22Rv1 (cell line): ENCODE measurements at regions not wholly inside any gene's neighbourhood (a gene's known extent, or its start where the extent isn't known, plus 50 kb on each side); places are given as distances from the start of the nearest gene placed in this dataset.
A peak's percentile ranks its signal among the peaks of the same experiment; 100 is the strongest.

Experiments
- H3K27ac ChIP-seq: fragments of 450-650 bp; 2 replicates; pipeline ENCODE4 v1.5.1; 2017
- ZFX ChIP-seq: fragments of 450-650 bp; IDR thresholded peaks from 2 replicates; pipeline ENCODE4 v1.6.1; 2017; ENCODE audit warnings: antibody characterized with exemption, borderline replicate concordance
- TF ChIP-seq, protein P1 (sequence below): fragments of 450-650 bp; IDR thresholded peaks from 2 replicates; pipeline ENCODE4 v1.5.1; 2017; ENCODE audit warnings: mild to moderate bottlenecking

DNA sequence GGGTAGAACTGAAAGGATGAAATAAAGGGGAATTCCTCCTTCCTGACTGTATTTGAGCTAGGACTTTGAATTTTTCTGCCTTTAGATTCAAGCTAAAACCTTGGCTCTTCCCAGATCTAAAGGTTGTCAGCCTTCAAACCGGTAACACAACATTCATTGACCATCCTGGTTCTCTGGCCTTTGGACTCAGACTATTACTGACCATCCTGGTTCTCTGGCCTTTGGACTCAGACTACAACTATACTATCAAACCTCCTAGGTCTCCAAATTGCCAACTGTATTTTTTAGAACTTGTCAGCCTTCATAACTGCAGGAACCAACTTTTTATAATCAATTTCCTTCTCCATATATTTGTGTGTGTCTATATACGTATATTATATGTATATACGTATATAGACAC is 140.6 kb upstream of the RBMY1B start:
- TF ChIP-seq, protein P1, sequence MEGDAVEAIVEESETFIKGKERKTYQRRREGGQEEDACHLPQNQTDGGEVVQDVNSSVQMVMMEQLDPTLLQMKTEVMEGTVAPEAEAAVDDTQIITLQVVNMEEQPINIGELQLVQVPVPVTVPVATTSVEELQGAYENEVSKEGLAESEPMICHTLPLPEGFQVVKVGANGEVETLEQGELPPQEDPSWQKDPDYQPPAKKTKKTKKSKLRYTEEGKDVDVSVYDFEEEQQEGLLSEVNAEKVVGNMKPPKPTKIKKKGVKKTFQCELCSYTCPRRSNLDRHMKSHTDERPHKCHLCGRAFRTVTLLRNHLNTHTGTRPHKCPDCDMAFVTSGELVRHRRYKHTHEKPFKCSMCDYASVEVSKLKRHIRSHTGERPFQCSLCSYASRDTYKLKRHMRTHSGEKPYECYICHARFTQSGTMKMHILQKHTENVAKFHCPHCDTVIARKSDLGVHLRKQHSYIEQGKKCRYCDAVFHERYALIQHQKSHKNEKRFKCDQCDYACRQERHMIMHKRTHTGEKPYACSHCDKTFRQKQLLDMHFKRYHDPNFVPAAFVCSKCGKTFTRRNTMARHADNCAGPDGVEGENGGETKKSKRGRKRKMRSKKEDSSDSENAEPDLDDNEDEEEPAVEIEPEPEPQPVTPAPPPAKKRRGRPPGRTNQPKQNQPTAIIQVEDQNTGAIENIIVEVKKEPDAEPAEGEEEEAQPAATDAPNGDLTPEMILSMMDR = no peak
- H3K27ac ChIP-seq = no peak overlapping the region

DNA sequence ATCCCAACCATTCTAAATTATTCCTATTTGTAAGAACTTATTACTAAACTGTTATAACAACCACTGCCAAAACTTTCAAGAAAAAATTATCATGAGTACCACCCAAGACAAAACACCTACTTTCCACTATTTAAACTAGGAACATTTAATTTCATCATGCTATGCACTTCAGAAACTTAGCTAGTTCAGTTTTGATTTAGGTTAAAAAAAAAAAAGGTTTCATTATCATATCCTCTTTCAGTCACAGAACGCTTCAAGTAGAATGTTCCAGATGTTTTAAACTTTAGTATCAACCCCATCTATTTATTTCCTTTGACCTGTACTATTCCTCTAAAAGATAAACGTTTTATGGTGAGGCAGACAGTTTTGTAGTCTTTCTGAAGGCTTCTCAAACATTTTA is 117.0 kb upstream of the RBMY1B start:
- no peak for TF ChIP-seq ZFX
- TF ChIP-seq, protein P1 = no peak
- no peak overlapping the region for H3K27ac ChIP-seq

DNA sequence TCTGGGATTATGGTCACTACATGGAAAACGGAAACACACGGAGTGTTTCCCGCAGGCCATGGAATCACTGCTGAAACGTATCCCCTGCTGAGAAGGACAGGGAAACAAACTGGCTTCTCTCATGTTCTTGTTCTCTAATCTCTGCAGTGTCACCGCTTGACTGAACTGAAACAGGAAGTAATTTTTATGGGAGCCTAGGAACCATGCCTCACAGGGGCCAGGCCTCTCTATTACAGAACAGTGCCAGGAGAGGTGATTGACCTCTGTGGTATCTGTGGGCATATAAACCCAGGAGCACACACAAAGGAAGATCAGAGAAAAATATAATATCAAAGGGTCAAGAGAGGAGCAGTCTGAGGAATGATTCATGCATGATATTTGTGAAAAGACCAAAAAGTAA is 88.9 kb upstream of the RBMY1B start:
- no peak overlapping the region for H3K27ac ChIP-seq

GRCh38 chrY:21440536-21440935 is 70.6 kb upstream of the RBMY1B start:
- no peak overlapping the region for H3K27ac ChIP-seq
- no peak for TF ChIP-seq ZFX
- TF ChIP-seq, protein P1 = no peak

More for the DNA sequence above, 88.9 kb upstream of the RBMY1B start:
- no peak for TF ChIP-seq ZFX
- TF ChIP-seq, protein P1 = no peak

DNA sequence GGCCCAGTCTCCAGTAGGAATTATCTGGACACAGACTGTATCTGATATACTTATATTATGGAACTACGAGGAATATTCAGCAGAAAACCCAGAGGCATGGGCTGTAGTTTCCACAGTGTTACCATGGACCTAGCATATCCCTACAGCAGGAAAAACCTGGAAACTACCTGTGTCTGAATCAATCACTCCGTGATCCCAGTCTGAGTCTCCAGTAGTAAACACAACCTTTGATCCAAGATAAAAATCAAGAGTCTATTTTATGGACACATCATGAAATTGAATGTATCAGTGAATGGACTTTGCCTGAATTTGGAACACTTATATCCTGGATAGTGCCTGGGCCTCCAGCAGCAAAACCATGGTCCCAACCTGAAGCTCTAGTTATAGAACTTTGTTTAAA is 57.5 kb upstream of the RBMY1B start:
- TF ChIP-seq, protein P1 = no peak
- TF ChIP-seq ZFX = no peak
- peak overlapping the region; percentile 18; the same call in 1 of the 2 replicates for H3K27ac ChIP-seq

GRCh38 chrY:21454133-21454532 is 57.0 kb upstream of the RBMY1B start:
- TF ChIP-seq, protein P1 = no peak
- no peak for TF ChIP-seq ZFX

GRCh38 chrY:21459648-21460047 is 51.5 kb upstream of the RBMY1B start:
- TF ChIP-seq, protein P1 = no peak
- no peak for TF ChIP-seq ZFX

More at GRCh38 chrY:21454133-21454532, 57.0 kb upstream of the RBMY1B start:
- peak overlapping the region; percentile 18; the same call in 1 of the 2 replicates for H3K27ac ChIP-seq

More at GRCh38 chrY:21459648-21460047, 51.5 kb upstream of the RBMY1B start:
- no peak overlapping the region for H3K27ac ChIP-seq
